ENCODE measurements at regions not wholly inside any gene's neighbourhood (a gene's known extent, or its start where the extent isn't known, plus 50 kb on each side); places are given as distances from the start of the nearest gene placed in this dataset.
A peak's percentile ranks its signal among the peaks of the same experiment; 100 is the strongest.

- no peak for DNase-seq (ENCODE audit: low spot score)
- in situ Hi-C loops (cut with HindIII; ENCODE audit: low sequenced_read_pairs), result no loop called here
Observed at GRCh38 chr7:156493942-156494341, 146.6 kb upstream of the RNF32 start.

GRCh38 chr7:156492170-156492569 lies 148.4 kb upstream of the RNF32 start:
- no peak for DNase-seq (ENCODE audit: low spot score)
- in situ Hi-C loops (cut with HindIII; ENCODE audit: low sequenced_read_pairs), result no loop called here

DNA sequence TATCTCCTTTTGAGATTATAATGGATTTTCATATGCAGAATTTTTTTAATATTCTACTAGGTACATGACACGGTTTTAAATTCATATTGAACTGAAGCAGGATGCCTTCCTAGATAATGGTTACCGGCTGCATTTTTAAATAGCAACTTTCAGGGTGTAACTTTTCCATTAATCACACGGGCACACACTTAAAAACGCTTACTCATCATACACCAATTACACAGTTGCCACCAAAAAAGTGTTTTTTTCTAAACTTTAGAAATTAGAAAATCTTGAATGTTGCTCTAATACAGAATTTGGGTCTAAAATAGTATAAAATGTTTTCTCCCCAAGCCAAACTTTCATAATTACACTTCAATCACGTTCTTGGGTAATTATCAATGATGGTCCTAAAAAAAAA lies 149.1 kb upstream of the RNF32 start:
- in situ Hi-C loops (cut with HindIII; ENCODE audit: low sequenced_read_pairs), result no loop called here
- DNase-seq (ENCODE audit: low spot score), result no peak

- in situ Hi-C loops (cut with HindIII; ENCODE audit: low sequenced_read_pairs), result no loop called here
- DNase-seq (ENCODE audit: low spot score), result no peak
Observed at GRCh38 chr7:156490021-156490800, 150.4 kb upstream of the RNF32 start.

DNA sequence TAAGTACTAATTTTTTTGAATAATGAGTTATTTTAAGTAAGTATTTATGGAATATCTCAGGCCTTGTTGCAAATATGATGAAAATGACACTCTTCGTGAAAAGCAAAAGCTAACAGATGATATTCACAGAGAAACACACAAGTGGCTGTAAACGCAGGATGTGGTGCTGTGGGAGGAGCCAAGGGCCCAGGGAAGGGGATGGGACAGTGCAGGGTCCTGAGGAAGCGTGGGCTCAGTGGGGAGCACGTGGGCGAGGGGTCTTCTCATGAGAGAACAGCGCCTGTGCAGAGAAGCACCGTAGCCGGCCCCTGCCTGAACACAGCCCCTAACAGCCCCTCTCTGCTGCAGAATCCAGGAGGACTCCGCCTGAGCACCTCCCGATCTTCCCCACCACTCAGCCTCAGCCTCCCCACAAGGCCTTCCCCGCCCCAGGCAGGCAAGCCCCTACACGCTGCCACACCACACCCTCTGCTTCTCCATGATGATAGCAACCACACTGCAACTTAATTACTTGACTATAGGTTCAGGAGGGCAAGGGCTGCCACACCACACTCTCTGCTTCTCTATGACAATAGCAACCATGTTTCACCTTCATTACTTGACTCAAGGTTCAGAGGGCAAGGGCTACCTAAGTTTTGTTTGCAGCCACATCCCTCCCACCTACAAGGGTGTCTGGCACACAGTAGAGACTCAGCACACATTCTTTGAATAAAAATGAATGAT lies 152.6 kb upstream of the RNF32 start:
- DNase-seq (ENCODE audit: low spot score), result no peak
- in situ Hi-C loops (cut with HindIII; ENCODE audit: low sequenced_read_pairs), result no loop called here

- in situ Hi-C loops (cut with HindIII; ENCODE audit: low sequenced_read_pairs), result no loop called here
- no peak for DNase-seq (ENCODE audit: low spot score)
Observed at GRCh38 chr7:156480671-156481070, 159.9 kb upstream of the RNF32 start.

- in situ Hi-C loops (cut with HindIII; ENCODE audit: low sequenced_read_pairs), result no loop called here
Observed at GRCh38 chr7:156479596-156479995, 161.0 kb upstream of the RNF32 start.

GRCh38 chr7:156478486-156478885 lies 162.1 kb upstream of the RNF32 start:
- in situ Hi-C loops (cut with HindIII; ENCODE audit: low sequenced_read_pairs), result no loop called here
- DNase-seq (ENCODE audit: low spot score), result no peak

More at GRCh38 chr7:156479596-156479995, 161.0 kb upstream of the RNF32 start:
- DNase-seq (ENCODE audit: low spot score), result no peak

DNA sequence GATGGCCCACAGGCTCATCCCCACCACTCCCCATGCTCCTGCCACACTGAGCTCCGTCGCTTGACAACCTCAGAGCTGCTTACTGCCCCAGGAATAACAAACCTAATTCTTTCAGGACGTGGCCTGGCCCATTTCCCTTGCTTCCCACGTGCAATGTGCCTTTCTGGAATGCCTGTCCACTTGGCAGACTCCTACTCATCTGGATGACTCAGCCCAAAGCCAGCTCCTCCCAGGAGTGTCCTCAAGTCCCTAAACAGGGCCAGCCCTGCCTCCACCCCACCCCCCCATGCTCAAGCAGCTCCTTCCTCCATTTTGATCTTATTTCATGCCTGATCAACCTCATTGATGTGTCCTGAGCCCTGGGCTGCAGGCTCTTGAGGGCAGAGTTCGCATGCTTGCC lies 164.9 kb upstream of the RNF32 start:
- DNase-seq (ENCODE audit: low spot score), result no peak
- in situ Hi-C loops (cut with HindIII; ENCODE audit: low sequenced_read_pairs), result no loop called here

DNA sequence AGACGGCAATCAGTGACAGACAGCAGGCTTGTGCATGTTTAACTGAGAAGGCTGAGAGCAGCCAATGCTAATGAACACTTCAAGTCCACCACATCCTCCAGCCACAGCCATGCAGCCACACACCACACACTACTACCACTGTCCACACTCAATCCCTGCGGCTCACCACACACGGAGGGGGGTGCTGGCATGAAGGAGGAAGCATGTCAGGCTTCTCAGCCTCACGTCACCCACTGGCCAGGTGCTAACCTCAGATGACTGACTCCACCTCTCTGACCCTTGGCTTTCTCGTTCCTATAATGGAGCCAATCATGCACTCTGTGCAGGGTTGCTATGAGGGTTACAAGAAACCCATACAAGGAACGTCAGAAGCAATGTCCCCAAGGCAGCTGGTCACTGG lies 165.4 kb upstream of the RNF32 start:
- no peak for DNase-seq (ENCODE audit: low spot score)
- in situ Hi-C loops (cut with HindIII; ENCODE audit: low sequenced_read_pairs), result no loop called here

DNA sequence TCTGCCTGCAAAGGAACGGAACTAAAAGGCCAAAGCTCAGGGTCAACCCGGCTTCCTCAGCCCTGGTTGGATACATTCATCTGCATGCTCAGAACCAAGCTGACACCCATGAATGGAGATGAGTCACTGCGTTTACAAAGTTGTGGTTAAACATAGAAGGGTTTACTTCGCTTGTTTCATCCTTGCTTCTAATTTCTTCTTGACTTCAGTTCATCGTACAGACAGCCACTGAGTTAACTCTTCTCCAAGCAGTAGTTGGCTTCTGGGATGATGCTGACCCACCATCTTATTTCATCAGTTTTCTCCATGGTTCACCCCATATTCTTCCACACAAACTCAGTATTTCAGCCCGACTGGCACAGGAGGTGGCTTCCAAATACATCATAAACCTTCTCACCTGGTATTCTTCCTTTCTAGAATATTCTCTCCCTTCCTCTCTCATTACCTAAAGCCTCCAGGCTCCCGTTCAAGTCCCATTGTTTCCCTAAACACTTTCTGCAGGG lies 166.3 kb upstream of the RNF32 start:
- in situ Hi-C loops (cut with HindIII; ENCODE audit: low sequenced_read_pairs), result no loop called here
- no peak for DNase-seq (ENCODE audit: low spot score)

DNA sequence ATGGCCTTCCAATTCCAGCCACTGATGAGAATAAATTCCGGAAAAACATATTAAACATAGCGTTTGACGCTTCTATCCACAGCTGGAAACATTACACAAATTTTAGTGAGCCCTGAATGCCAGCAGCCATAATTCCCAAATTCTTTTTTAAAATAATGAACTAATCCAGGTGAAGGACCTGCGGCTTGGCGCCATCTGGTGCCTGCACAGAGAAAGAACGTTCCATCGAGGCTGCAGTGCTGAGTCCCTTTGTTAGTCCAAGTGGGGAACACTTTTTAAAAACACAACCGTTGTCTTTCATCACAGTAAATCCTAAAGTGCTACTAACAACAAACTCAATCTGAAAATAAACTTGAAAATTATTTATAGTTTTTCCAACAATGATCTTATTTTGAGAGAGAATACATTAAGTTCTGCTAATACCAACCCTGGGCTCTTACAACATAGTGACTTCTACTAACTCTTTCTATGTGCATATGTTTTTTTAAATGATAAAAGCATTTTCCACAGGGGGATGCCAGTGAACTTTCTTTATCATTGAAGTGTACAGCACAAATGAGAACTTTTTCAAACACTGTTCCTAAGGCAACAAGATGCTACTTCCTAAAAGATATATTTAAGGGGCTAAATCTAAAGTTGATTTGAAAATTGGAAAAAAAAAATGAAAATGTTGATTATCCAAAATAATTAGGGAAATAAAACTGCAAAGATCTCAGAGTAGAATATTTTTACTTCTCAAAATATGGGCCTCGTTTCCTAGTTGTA lies 166.9 kb upstream of the RNF32 start:
- DNase-seq (ENCODE audit: low spot score), result peak; percentile 45
- in situ Hi-C loops (cut with HindIII; ENCODE audit: low sequenced_read_pairs), result no loop called here

DNA sequence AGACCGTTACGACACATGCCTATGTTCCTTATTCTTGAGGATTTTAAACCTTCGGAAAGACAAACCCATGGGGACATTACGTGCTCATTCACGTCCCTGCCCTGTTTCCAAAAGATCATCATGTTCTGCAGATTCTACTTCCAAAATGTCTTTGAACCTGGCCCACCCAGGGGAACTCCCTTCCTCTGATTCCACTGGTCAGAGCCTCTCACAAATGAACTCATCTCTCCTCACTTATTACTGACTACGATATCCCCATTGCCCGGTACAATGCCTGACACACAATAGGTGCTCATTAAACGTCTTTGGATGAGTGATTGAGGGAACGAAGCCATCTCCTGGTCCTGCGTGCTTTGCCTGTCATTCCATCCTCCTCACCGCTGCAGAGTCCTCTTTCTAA lies 168.3 kb upstream of the RNF32 start:
- DNase-seq (ENCODE audit: low spot score), result no peak
- in situ Hi-C loops (cut with HindIII; ENCODE audit: low sequenced_read_pairs), result no loop called here

GRCh38 chr7:156470399-156471320 lies 169.9 kb upstream of the RNF32 start:
- in situ Hi-C loops (cut with HindIII; ENCODE audit: low sequenced_read_pairs), result no loop called here
- DNase-seq (ENCODE audit: low spot score), result no peak

DNA sequence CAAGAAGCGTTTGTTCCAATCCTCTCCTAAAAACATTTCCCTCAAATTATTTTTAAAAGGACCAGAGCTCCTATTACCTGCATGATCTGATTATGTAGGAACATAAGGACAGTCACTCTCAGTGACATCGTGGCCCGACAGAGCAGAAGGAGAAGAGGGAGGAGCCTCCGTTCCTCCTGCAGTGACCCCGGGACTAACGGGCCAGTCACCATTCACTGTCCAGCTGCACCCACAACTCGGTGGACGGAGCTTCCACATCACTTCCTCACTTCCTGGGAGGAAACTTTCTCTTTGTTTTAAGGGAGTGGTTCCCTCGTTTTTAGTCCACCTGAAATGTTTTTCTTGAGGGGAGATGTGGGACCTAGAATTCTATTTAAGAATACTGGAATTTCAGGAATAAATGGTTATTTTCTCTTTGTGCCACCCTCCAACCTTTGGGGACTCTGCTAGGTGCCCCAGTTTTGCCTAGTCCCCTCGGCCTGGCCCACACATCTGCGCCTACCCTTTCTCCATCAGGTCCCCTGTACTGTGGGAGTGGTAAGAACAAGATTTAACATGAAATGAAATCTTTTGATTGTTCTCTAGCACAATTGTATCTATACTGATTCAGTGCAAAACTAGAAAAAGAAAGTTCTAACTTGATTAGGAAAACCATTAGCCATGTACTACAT lies 173.5 kb upstream of the RNF32 start:
- in situ Hi-C loops (cut with HindIII; ENCODE audit: low sequenced_read_pairs), result no loop called here
- no peak for DNase-seq (ENCODE audit: low spot score)

- in situ Hi-C loops (cut with HindIII; ENCODE audit: low sequenced_read_pairs), result no loop called here
- no peak for DNase-seq (ENCODE audit: low spot score)
Observed at GRCh38 chr7:156466272-156466671, 174.3 kb upstream of the RNF32 start.

DNA sequence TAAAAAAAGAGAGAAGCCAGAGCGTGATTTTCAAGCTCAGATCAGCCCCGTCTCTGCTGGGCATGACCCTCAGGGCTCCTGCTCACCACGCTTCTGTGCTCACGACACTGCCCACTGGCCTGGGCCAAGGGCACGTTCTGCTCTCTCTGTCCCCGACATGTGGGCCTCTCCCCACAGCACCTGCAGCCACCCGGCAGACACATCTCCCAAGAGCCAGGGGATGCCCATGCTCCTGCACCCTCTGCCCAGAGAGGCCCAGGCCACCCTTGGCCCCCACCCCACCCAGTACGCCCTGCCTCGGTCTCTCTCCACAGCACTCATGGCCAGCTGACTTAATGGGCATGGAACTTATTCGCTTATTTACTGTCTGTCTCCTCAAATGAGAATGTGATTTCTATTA lies 175.4 kb upstream of the RNF32 start:
- no peak for DNase-seq (ENCODE audit: low spot score)

DNA sequence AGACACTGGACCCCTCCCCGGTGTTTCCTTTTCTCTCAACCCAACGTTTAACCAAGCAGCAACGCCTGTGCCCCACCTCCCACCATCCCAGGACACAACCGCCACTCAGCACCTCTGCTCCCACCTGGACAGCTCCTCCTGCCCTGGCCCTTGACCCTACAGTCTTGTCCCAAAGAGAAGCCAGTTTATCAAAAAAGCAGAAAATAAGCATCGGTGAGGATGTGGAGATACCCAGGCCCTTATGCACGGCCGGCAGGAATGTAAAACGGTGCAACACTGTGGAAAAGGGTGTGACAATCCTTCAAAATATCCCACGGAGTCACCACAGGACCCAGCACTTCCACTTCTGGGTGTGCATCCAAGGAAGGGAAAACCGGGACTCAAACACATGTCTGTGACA lies 176.2 kb upstream of the RNF32 start:
- in situ Hi-C loops (cut with HindIII; ENCODE audit: low sequenced_read_pairs), result no loop called here

More for the DNA sequence above, 175.4 kb upstream of the RNF32 start:
- in situ Hi-C loops (cut with HindIII; ENCODE audit: low sequenced_read_pairs), result no loop called here

More for the DNA sequence above, 176.2 kb upstream of the RNF32 start:
- DNase-seq (ENCODE audit: low spot score), result no peak
